OCI-LY3 (cell line): ENCODE measurements at regions not wholly inside any gene's neighbourhood (a gene's known extent, or its start where the extent isn't known, plus 50 kb on each side); places are given as distances from the start of the nearest gene placed in this dataset.
"Not testable (repeated sequence)": the region's sequence is repeated elsewhere in the genome, so short reads cannot be mapped to it uniquely, and the experiment has no call there.

Source experiments
- H2AFZ ChIP-seq: fragments of 200-600, 300-600 bp; shearing (Covaris generic); 2 replicates; pipeline ENCODE4 v1.6.0; 2014; ENCODE audit warnings: antibody characterized with exemption, low read depth, low read length
- H3K27ac ChIP-seq: fragments of 200-600, 300-600 bp; sonication (generic); 2 replicates; pipeline ENCODE4 v1.5.1; 2014; ENCODE audit warnings: mild to moderate bottlenecking, low read length, moderate library complexity, mixed read lengths
- H3K27me3 ChIP-seq: fragments of 200-600, 300-600 bp; sonication (generic); 2 replicates; pipeline ENCODE4 v1.6.1; 2014; ENCODE audit warnings: low read depth, low read length, mixed read lengths
- H3K36me3 ChIP-seq: fragments of 200-600, 300-600 bp; sonication (generic); replicated peaks from 2 replicates; pipeline ENCODE3; 2014; ENCODE audit warnings: low read depth, low read length, mixed read lengths
- H3K4me1 ChIP-seq: fragments of 300-600, 200-600 bp; sonication (generic); 2 replicates; pipeline ENCODE4 v1.6.1; 2014; ENCODE audit warnings: low read length, mixed read lengths
- H3K4me2 ChIP-seq: fragments of 200-600, 300-600 bp; sonication (generic); 2 replicates; pipeline ENCODE4 v1.6.1; 2014; ENCODE audit warnings: low read length, mixed read lengths
- H3K4me3 ChIP-seq: fragments of 300-600, 200-600 bp; sonication (generic); 2 replicates; pipeline ENCODE4 v1.5.1; 2014; ENCODE audit warnings: antibody characterized with exemption, mild to moderate bottlenecking, low read length, moderate library complexity
- H3K79me2 ChIP-seq: fragments of 300-600, 200-600 bp; shearing (Covaris generic); 2 replicates; pipeline ENCODE4 v1.6.1; 2014; ENCODE audit warnings: mild to moderate bottlenecking, low read length, mixed read lengths
- H3K9ac ChIP-seq: fragments of 300-600, 200-600 bp; shearing (Covaris generic); 2 replicates; pipeline ENCODE4 v1.6.0; 2014; ENCODE audit warnings: mild to moderate bottlenecking, low read length, moderate library complexity
- H3K9me3 ChIP-seq: fragments of 200-600, 300-600 bp; shearing (Covaris generic); 2 replicates; pipeline ENCODE4 v1.6.1; 2014; ENCODE audit warnings: low read length, mixed read lengths; ENCODE audit not compliant: insufficient read depth
- H4K20me1 ChIP-seq: fragments of 200-600, 300-600 bp; sonication (generic); 2 replicates; pipeline ENCODE4 v1.6.1; 2016; ENCODE audit warnings: low read length, mixed read lengths; ENCODE audit not compliant: insufficient read depth
- CTCF ChIP-seq: fragments of 200-600, 300-600 bp; sonication (generic); IDR thresholded peaks from 2 replicates; pipeline ENCODE4 v1.5.1; 2014; ENCODE audit warnings: antibody characterized with exemption, low read length, low read depth
- EZH2phosphoT487 ChIP-seq: fragments of 200-600 bp; shearing (Covaris generic); IDR thresholded peaks from 2 replicates; pipeline ENCODE4 v1.6.1; 2018; ENCODE audit warnings: antibody characterized with exemption, mixed run types, low read depth

- Histone ChIP-seq H3K36me3 (no peaks in the 10 kb centered on the region), H3K79me2 (no peaks in the 10 kb centered on the region), H3K4me1 (no peaks in the 10 kb centered on the region), H3K4me3 (no peak overlapping the region), H3K9ac (no peak overlapping the region), H3K27ac (no peak overlapping the region), H4K20me1 (no peaks in the 10 kb centered on the region), H3K9me3 (no peaks in the 10 kb centered on the region), H3K4me2 (no peak overlapping the region), H3K27me3 (no peaks in the 10 kb centered on the region), H2AFZ (no peak overlapping the region)
- TF ChIP-seq CTCF, result no peak
- no peak for TF ChIP-seq EZH2phosphoT487
Measured at GRCh38 chr6:14889611-14890593, 356.0 kb upstream of the JARID2 start.

- not testable (repeated sequence) for H4K20me1 ChIP-seq, H3K9ac ChIP-seq, H3K4me1 ChIP-seq, H3K27me3 ChIP-seq, H3K27ac ChIP-seq, H3K36me3 ChIP-seq, H2AFZ ChIP-seq, H3K9me3 ChIP-seq, H3K79me2 ChIP-seq, H3K4me3 ChIP-seq, H3K4me2 ChIP-seq
Measured at GRCh38 chr6:14891820-14892375, 354.0 kb upstream of the JARID2 start.

- peaks cover 8% of the 10 kb centered on the region for H3K4me1 ChIP-seq
- no peaks in the 10 kb centered on the region for H3K79me2 ChIP-seq
- no peaks in the 10 kb centered on the region for H3K27me3 ChIP-seq
- H3K9ac ChIP-seq, result no peak overlapping the region
- TF ChIP-seq EZH2phosphoT487 (no peak), CTCF (no peak)
- H3K9me3 ChIP-seq, result no peaks in the 10 kb centered on the region
- H3K36me3 ChIP-seq, result no peaks in the 10 kb centered on the region
- no peak overlapping the region for H3K4me3 ChIP-seq
- no peak overlapping the region for H3K27ac ChIP-seq
- H4K20me1 ChIP-seq, result no peaks in the 10 kb centered on the region
- no peak overlapping the region for H3K4me2 ChIP-seq
- H2AFZ ChIP-seq, result no peak overlapping the region
Measured at GRCh38 chr6:14894105-14894504, 351.8 kb upstream of the JARID2 start.

- Histone ChIP-seq H4K20me1 (no peaks in the 10 kb centered on the region), H3K4me3 (no peak overlapping the region), H3K9me3 (no peaks in the 10 kb centered on the region), H3K27ac (no peak overlapping the region), H3K4me1 (peaks cover 8% of the 10 kb centered on the region), H3K79me2 (no peaks in the 10 kb centered on the region), H2AFZ (no peak overlapping the region), H3K36me3 (no peaks in the 10 kb centered on the region), H3K9ac (no peak overlapping the region), H3K4me2 (no peak overlapping the region), H3K27me3 (no peaks in the 10 kb centered on the region)
- no peak for TF ChIP-seq CTCF
- TF ChIP-seq EZH2phosphoT487, result no peak
Measured at GRCh38 chr6:14896475-14896874, 349.4 kb upstream of the JARID2 start.
